ENCODE measurements at regions not wholly inside any gene's neighbourhood (a gene's known extent, or its start where the extent isn't known, plus 50 kb on each side); places are given as distances from the start of the nearest gene placed in this dataset.
"Not testable (repeated sequence)": the region's sequence is repeated elsewhere in the genome, so short reads cannot be mapped to it uniquely, and the experiment has no call there.

DNA sequence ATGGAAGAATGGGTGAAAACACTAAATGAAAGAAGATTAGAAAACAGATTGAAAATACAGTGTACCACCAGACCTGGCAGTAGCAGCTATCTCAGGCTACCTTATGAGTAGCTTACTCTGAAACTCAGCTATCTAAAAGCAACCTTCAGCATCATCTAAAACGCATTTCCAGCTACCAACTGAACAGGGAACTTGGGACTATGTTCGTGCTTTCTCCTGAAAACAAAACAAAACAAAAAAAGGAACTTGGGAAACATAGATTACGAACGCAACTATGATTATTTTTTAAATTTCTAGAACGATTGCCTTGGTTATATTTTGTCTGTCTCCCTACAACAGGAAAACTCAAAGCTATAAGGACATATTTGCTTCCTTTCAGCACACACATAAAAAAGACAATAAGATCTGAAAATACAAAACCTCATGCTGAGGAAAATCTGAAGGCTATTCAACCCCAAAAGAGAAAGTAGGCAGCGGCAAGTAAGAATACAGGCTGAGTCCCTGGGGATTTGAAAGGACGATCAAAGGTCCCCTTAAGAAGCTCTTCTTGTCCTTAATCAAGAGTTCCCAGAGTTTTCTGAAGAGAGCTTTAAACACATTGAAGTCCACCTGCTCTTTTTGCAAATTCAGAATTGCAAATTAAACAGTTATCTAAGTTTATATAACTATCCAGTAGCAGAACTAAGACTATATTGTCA, 53.4 kb downstream of the OR2K2 start:
- DNase-seq: no peak
- Histone ChIP-seq H3K36me3 (replicated peaks) (no peaks in the 10 kb centered on the region), H3K4me3 (ENCODE audit: low read depth, low read length) (no peak overlapping the region), H3K27ac (no peak overlapping the region), H3K27me3 (replicated peaks) (no peaks in the 10 kb centered on the region)
- TF ChIP-seq, protein P1, sequence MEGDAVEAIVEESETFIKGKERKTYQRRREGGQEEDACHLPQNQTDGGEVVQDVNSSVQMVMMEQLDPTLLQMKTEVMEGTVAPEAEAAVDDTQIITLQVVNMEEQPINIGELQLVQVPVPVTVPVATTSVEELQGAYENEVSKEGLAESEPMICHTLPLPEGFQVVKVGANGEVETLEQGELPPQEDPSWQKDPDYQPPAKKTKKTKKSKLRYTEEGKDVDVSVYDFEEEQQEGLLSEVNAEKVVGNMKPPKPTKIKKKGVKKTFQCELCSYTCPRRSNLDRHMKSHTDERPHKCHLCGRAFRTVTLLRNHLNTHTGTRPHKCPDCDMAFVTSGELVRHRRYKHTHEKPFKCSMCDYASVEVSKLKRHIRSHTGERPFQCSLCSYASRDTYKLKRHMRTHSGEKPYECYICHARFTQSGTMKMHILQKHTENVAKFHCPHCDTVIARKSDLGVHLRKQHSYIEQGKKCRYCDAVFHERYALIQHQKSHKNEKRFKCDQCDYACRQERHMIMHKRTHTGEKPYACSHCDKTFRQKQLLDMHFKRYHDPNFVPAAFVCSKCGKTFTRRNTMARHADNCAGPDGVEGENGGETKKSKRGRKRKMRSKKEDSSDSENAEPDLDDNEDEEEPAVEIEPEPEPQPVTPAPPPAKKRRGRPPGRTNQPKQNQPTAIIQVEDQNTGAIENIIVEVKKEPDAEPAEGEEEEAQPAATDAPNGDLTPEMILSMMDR (IDR thresholded peaks at IDR 0.05; ENCODE audit: low read depth, low read length, missing control alignments): no peak
- in situ Hi-C loops (cut with HindIII; ENCODE audit: low pct_ligation_motif_present, low sequenced_read_pairs): no loop called here

DNA sequence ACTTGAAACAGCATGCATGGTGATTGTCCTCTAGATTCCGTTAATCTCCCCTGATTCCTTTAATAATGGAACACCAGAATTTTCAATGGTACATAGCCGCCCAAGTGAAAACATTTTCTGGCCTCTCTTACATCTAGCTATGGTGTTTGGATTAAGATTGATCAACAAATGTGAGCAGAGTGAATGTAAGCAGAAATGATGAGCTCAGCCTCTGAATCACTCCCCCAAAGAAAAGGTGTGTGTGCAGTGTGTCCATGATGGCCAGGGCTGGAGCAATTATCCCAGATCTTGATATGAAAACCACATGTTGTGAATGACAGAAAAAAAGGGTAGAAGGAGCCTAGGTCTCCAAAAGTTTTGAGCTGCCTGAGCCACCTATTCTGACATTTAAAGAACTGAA, 55.3 kb downstream of the OR2K2 start:
- Histone ChIP-seq H3K36me3 (replicated peaks) (no peaks in the 10 kb centered on the region), H3K4me3 (ENCODE audit: low read depth, low read length) (no peak overlapping the region), H3K27ac (no peak overlapping the region), H3K27me3 (replicated peaks) (no peaks in the 10 kb centered on the region)
- TF ChIP-seq, protein P1 (IDR thresholded peaks at IDR 0.05; ENCODE audit: low read depth, low read length, missing control alignments): no peak
- in situ Hi-C loops (cut with HindIII; ENCODE audit: low pct_ligation_motif_present, low sequenced_read_pairs): no loop called here
- no peak for DNase-seq

DNA sequence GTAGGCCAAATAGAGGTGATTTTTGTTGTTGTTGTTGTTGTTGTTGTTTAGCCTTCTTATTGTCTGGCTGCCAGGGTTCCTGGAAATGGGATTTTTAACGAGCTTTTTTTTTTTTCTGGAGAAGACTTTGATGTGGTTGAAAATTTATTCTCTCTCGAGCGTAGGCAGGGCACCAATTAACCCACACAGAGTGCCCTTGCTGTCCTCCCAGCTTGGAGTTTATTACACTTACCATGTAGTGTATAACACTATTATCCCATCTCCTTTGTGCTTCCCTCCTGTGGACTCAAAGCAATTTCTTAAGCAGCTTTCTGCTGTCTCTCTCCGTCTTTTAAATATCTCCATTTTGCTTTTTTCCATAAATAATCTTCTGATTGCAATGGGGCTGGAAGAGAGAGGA, 57.4 kb downstream of the OR2K2 start:
- TF ChIP-seq, protein P1 (IDR thresholded peaks at IDR 0.05; ENCODE audit: low read depth, low read length, missing control alignments): no peak
- no peaks in the 10 kb centered on the region for H3K27me3 ChIP-seq (replicated peaks)
- no peak overlapping the region for H3K4me3 ChIP-seq (ENCODE audit: low read depth, low read length)
- no peak for DNase-seq
- H3K27ac ChIP-seq: no peak overlapping the region
- H3K36me3 ChIP-seq (replicated peaks): no peaks in the 10 kb centered on the region
- in situ Hi-C loops (cut with HindIII; ENCODE audit: low pct_ligation_motif_present, low sequenced_read_pairs): no loop called here

DNA sequence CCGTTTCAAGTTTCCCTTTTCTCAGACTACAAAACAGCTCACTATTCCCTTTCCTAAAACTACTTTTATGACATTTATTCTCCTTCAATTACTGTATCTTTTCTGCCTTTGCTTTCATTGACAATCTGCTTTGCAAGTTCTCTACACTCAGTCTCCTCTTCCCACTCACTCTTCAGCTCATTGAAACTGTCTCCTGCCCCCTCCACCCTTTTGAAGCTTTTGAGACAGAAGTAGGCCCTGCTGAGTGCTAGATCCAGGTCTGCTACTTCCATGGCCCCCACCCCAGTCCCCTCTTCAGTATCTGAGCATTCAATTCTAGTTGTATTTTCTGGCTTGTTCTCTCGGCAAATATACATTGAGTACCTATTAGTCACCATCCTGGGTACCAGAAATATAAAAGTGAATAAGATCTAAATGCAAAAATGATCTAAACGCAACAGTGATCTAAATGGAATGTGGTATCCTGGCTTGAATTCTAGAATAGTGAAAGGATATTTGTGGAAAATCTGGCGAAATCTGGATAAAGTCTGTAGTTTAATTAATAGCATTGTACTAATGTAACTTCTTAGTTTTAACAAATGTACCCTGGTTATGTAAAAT, 58.4 kb downstream of the OR2K2 start:
- TF ChIP-seq, protein P1 (IDR thresholded peaks at IDR 0.05; ENCODE audit: low read depth, low read length, missing control alignments): no peak
- in situ Hi-C loops (cut with HindIII; ENCODE audit: low pct_ligation_motif_present, low sequenced_read_pairs): no loop called here
- no peak for DNase-seq

DNA sequence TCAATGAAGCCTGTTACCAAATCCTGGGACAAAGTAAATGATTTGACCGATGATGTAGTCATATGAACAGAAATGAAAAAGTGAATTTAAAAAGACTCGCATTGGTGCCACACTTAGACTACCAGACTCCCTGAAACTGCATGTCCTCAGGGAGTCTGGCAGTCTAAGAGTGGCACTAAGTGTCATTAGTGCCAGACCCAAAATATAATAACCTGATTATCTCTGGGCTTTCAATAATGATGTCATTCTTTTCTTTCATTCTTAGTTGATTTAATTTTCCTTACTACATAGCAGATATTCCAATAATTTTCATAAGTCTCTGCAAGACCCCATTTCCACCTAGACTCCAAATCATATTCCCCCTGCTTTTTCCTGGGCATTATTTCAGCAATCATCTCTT, 59.0 kb downstream of the OR2K2 start:
- DNase-seq: no peak
- no peaks in the 10 kb centered on the region for H3K27me3 ChIP-seq (replicated peaks)
- H3K27ac ChIP-seq: no peak overlapping the region
- in situ Hi-C loops (cut with HindIII; ENCODE audit: low pct_ligation_motif_present, low sequenced_read_pairs): no loop called here
- no peaks in the 10 kb centered on the region for H3K36me3 ChIP-seq (replicated peaks)
- TF ChIP-seq, protein P1 (IDR thresholded peaks at IDR 0.05; ENCODE audit: low read depth, low read length, missing control alignments): no peak
- H3K4me3 ChIP-seq (ENCODE audit: low read depth, low read length): no peak overlapping the region

More for the DNA sequence above, 58.4 kb downstream of the OR2K2 start:
- Histone ChIP-seq H3K36me3 (replicated peaks) (no peaks in the 10 kb centered on the region), H3K27me3 (replicated peaks) (no peaks in the 10 kb centered on the region), H3K4me3 (ENCODE audit: low read depth, low read length) (no peak overlapping the region), H3K27ac (no peak overlapping the region)

DNA sequence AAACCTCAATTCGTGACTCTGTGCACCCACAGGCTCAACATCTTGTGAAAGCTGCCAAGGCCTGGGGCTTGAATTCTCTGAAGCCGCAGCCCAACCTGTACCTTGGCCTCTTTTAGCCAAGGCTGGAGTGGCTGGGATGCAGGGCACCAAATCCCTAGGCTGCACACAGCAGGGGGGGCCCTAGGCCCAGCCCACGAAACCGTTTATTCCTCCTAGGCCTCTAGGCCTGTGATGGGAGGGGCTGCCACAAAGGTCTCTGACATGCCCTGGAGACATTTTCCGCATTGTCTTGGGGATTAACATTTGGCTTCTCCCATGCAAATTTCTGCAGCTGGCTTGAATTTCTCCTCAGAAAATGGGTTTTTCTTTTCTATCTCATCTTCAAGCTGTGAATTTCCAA, 64.0 kb downstream of the OR2K2 start:
- not testable (repeated sequence) for H3K27me3 ChIP-seq (replicated peaks); DNase-seq

More for the DNA sequence above, 64.0 kb downstream of the OR2K2 start:
- H3K27ac ChIP-seq; H3K36me3 ChIP-seq (replicated peaks); in situ Hi-C loops (cut with HindIII; ENCODE audit: low pct_ligation_motif_present, low sequenced_read_pairs); H3K4me3 ChIP-seq (ENCODE audit: low read depth, low read length): not testable (repeated sequence)

Measured in brain microvascular endothelial cell (primary cell).